Hematopoietic multipotent progenitor cell treated with erythropoietin and hydrocortisone succinate and interleukin-3 and kit ligand, for 6 days (in vitro differentiated cells): ENCODE measurements at regions not wholly inside any gene's neighbourhood (a gene's known extent, or its start where the extent isn't known, plus 50 kb on each side); places are given as distances from the start of the nearest gene placed in this dataset.
"Not testable (repeated sequence)": the region's sequence is repeated elsewhere in the genome, so short reads cannot be mapped to it uniquely, and the experiment has no call there.

ENCODE experiments used
- DNase-seq: peaks from one replicate; pipeline ENCODE4 v3.0.0-alpha.2; 2015

GRCh38 chr17:63185420-63185819 lies 219.4 kb downstream of the TANC2 start:
- no peak for DNase-seq

- peak; percentile 18 for DNase-seq
Measured at GRCh38 chr17:63189082-63189481, 223.0 kb downstream of the TANC2 start.

DNA sequence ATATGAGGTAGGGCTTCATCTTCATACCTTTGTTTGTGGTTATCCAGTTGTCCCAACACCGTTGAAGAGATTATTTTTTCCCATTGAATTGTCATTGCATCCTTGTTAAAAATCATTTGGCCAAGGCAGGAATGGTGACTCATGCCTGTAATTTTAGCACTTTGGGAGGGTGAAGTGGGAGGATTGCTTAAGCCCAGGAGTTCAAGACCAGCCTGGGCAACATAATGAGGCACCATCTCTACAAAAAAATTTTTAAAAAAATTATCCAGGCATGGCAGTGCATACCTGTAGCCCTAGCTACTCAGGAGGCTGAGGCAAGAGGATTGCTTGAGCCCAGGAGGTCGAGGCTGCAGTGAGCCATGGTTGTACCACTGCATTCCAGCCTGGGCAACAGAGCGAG lies 223.9 kb downstream of the TANC2 start:
- no peak for DNase-seq

DNA sequence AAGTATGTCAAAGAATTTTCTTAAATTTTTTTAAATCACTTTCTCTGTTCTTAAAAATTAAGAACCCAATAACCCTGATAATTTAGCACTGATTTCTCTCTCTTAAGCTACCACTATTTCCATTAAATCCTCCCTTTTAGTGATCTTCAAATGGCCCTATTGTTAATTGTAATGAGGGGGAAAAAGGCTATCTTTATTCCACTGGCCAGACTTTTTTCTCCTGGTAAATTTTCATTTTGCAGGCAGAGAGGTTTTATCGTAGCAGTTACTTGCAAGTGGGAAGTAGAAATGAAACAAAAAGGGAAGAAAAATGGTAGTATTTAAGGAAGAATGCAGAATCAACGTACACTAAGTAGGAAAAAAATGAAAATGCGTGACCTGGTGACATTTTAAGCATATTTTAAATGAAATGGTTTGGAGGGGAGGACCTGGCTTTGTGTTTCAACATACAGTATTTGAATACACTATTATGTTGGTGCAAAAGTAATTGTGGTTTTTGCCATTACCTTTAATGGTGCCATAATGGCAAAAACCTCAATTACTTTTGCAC lies 224.9 kb downstream of the TANC2 start:
- DNase-seq = no peak

- DNase-seq = no peak
Measured at GRCh38 chr17:63191610-63192009, 225.6 kb downstream of the TANC2 start.

DNA sequence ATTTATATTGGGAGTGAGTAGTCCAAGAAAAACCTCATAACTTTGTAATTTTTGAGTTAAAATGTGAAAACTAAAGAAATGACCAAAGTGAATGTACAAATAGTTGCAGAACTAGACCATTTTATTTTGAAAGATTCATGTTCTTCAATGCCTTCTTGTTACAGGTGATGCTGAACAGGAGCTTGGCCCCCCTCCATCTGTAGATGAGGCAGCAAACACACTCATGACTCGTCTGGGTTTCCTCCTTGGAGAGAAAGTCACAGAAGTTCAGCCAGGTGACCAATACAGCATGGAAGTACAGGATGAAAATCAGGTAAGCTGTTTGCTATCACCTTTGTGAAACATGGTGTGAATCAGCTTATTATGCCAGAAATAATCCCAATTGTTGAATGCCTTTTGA lies 227.8 kb downstream of the TANC2 start:
- no peak for DNase-seq

DNA sequence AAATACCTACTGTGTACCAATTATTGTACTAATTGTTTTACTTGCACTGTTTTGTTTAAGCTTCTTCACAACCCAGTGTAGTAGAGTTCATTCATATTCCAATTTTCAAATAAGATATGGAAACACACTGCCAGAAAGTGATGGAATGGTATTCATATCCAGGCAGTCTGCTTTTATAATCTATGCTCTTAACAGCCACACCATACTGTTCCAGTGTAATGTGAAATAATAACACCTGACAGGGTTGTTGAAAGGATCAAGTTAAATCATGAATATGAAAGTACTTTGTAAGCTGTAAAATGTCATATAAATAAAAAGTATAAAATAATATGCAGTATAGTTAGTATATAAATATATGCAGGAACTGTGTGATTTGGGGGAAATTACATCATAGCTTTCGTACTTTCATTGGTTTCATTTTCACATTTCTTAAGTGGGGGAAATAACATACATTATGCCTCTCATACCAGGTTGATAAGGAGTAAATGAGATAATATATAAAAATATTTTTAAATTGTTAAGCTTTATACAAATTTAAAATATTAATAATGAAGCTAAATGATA lies 230.8 kb downstream of the TANC2 start:
- DNase-seq = no peak

DNA sequence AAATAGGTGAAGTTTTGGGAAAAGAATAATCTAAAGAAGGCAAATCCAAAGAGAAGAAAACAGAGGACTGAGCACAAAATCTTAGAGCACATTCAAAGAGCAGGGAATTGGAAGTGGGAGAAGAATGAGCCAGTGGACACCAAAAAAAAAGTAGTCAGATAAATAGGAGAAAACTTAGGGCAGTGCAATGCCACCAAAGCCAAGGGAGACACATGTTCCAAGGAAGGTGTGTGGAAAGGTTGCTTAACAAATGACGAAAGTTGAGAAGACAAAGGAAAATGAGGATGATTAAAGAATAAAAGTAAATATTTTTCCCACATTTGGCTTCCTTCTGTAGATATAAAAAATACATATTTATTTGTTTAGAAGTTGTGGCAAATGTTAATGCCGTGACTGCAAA lies 237.6 kb downstream of the TANC2 start:
- no peak for DNase-seq

DNA sequence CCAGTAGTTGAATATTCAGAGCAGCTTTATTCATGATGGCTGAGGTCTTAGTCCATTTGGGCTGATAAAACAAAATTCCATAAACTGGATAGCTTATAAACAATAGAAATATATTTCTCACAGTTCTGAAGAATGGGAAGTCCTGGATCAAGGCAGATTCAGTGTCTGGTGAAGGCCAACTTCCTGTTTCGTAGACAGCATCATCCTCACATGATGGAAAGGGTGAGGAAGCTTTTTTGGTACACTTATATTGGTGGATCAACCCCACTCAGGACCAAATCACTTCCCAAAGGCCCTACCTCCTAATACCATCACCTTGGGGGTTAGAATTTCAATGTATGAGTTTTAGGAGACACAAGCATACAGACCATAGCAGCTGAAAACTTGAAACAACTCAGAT lies 224.2 kb downstream of the CYB561 start:
- no peak for DNase-seq

- peak; percentile 57 for DNase-seq
Measured at GRCh38 chr17:63222655-63223054, 223.5 kb downstream of the CYB561 start.

DNA sequence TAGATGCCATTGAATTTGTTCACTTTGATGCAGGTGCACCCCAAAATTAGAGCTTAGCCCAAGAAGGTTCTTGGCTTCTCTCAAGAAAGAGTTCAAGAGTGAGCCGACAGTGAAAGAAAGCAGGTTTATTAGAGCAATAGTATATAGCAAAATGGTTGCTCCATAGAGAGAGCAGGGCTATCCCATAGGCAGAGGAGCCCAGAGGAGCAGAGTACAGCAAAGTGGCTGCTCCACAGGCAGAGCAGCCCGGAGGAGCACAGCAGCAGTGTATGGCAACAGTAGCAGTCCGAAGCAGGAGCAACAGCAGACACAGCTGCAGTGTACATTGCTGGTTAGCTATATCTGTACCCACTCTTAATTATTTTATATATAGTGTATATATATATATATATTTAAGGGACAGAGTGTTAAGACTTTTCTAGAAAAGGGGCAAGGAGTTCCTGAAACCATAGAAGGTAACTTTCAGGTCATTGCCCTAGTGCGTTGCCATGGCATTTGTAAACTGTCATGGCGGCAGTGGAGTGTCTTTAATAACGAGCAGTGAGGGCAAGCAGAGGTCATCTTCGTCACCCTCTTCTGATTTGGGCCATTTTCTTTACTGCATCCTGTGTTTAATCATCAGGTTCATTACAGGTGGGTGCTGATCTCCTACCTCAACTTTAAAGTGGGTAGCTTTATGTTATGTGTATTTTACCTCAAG lies 222.7 kb downstream of the CYB561 start:
- DNase-seq = no peak

GRCh38 chr17:63224644-63225043 lies 221.5 kb downstream of the CYB561 start:
- DNase-seq = no peak

GRCh38 chr17:63226720-63227119 lies 219.4 kb downstream of the CYB561 start:
- not testable (repeated sequence) for DNase-seq

DNA sequence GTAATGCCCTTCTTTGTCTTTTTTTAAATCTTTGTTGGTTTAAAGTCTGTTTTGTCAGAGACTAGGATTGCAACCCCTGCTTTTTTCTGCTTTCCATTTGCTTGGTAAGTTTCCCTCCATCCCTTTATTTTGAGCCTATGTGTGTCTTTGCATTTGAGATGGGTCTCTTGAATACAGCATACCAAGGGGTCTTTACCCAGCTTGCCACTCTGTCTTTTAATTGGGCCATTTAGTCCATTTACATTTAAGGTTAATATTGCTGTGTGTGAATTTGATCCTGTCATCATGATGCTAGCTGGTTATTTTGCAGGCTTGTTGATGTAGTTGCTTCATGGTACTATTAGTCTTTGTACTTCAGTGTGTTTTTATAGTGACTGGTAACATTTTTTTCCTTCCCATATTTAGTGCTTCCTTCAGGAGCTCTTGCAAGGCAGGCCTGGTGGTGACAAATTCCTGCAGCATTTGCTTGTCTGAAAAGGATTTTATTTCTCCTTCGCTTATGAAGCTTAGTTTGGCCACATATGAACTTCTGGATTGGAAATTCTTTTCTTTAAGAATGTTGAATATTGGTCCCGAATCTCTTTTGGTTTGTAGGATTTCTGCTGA lies 215.0 kb downstream of the CYB561 start:
- not testable (repeated sequence) for DNase-seq

GRCh38 chr17:63232565-63233310 lies 213.4 kb downstream of the CYB561 start:
- no peak for DNase-seq

- DNase-seq = no peak
Measured at GRCh38 chr17:63240106-63240505, 206.0 kb downstream of the CYB561 start.

- no peak for DNase-seq
Measured at GRCh38 chr17:63246344-63246743, 199.8 kb downstream of the CYB561 start.

DNA sequence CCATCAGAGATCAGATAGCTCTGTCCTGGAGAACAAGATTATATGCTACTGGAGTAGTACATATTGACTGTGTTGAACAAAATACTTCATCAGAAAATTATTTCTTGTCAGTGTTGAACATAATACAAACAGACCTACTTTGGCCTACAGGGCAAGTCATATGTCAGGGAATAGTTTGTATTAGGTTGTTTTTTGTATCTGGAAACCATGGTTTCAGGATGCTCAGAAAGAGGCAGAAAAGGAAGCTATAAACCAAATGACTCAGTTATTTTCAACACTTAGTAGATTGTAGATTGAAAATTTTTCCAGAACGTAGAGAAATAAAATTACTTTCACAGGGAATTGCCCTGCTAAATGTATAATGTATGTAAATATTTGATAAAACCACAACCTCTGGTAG lies 198.4 kb downstream of the CYB561 start:
- no peak for DNase-seq

DNA sequence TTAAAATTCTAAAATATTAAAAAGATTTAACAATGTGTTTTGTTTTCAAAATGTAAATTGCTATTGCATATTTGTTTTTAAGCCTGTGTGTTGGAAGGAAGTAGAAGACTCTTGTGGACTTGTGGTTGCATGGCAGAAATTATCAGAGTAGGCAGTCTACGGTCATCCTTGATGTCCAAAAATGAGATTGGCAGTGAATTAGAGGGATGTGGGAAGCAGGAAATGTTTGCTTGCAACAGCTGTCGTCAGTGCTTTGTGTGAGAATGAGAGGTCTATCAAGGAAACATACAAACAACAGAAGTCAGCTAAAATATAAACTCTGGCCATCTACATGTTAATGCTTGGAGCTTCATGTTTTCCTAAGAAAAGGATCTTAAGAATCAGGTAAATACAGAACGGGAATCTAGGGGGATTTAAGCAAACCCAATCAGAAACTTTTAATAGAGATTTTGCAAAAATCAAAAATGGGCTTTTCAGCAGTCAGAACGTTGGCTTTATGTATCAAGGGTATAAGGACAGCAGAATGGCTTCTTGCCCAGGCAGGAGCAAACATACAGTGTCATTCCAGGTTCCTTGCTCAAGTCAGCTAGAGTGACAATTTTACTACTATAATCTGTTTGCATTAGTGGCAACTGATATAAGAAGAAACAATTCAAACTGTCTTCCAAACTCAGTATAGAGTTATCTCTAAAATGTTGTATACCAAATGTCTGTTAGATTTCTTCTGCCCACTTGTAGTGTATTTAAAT lies 196.7 kb downstream of the CYB561 start:
- no peak for DNase-seq

DNA sequence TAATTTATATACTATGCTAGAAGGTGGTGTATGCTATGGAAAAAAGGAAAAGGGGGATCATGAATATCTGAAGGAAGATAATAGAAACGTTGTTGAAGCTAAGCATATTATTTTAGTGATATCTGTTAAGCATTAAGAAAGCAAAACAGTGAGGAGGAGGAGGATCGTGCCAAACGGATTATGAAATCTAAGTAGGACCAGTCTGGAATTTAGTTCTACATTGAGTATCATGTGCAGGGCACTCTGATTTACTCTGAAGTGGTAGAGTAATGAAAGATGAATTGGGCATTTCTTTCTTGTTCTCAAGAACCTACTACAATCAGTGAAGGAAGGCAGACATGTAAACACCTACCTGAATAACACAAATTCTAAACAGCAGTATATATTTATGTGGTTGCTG lies 195.3 kb downstream of the CYB561 start:
- no peak for DNase-seq

DNA sequence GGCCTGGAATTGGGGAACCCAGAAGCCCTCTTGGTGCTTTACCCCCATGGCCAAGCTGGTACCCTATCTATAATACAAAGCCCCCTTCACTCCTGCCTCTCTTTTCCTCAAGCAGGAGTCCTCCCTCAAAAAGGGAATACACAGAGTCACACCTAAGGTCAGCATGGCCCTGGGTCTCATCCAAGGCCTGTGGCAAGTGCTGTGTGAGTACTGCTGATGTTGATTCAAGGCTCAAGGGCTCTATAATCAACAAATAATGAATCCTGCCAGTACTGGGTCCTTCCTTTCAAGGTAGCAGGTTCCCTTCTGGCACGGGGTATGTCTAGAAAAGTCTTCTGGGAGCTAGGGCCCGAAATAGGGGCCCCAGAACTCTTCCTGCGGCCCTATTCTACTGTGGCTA lies 187.3 kb downstream of the CYB561 start:
- no peak for DNase-seq

DNA sequence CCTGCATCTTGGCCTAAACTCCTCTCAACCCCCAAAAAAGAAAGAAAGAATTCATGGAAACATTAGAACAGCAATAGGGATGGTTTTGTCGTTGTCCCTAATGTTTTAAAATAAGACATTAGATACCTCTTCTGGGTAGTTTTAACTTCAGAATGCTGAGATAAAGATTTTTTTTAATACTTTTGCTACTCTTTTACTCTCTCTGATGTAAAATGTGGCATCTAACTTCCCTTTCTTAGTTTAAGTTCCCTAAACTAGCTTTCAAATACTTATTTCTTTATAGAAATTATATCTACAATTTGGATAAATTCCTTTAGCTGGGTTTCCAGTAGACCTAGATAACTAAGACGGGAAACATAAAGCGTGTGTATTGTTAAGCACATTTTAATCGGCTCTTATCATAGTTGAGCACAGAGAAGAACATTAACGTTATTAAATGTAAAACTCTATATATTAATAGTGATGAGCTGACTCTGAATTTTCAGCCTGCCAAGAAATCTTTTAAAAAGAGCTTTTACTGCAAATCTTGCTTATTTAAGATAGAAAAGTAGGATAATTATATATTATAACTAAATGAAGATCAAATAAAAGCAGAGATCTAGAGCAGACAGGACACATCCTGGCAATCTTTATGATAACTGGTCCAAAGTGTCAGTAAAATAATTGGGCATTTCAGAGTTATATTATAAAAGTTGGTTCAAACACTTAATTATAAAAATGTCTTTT lies 183.2 kb downstream of the CYB561 start:
- no peak for DNase-seq
